GM12865 (cell line): ENCODE measurements at regions not wholly inside any gene's neighbourhood (a gene's known extent, or its start where the extent isn't known, plus 50 kb on each side); places are given as distances from the start of the nearest gene placed in this dataset.

ENCODE experiments used
- DNase-seq: peaks from one replicate; pipeline ENCODE4 v3.0.0; 2010; ENCODE audit warnings: low read depth
- H3K4me3 ChIP-seq: 2 replicates; pipeline ENCODE4 v1.5.1; 2011; ENCODE audit warnings: mild to moderate bottlenecking, low read depth, low read length, control low read depth
- TF ChIP-seq, protein P1 (sequence below): IDR thresholded peaks from 2 replicates; pipeline ENCODE4 v1.5.1; 2011; ENCODE audit warnings: low read length, control low read depth, low read depth, inconsistent platforms; ENCODE audit not compliant: insufficient read depth; ENCODE audit errors: missing control alignments

- H3K4me3 ChIP-seq = no peak overlapping the region
- TF ChIP-seq, protein P1, sequence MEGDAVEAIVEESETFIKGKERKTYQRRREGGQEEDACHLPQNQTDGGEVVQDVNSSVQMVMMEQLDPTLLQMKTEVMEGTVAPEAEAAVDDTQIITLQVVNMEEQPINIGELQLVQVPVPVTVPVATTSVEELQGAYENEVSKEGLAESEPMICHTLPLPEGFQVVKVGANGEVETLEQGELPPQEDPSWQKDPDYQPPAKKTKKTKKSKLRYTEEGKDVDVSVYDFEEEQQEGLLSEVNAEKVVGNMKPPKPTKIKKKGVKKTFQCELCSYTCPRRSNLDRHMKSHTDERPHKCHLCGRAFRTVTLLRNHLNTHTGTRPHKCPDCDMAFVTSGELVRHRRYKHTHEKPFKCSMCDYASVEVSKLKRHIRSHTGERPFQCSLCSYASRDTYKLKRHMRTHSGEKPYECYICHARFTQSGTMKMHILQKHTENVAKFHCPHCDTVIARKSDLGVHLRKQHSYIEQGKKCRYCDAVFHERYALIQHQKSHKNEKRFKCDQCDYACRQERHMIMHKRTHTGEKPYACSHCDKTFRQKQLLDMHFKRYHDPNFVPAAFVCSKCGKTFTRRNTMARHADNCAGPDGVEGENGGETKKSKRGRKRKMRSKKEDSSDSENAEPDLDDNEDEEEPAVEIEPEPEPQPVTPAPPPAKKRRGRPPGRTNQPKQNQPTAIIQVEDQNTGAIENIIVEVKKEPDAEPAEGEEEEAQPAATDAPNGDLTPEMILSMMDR = no peak
- no peak for DNase-seq
Measured at GRCh38 chr12:114968727-114969126, 284.8 kb upstream of the TBX3 start.

DNA sequence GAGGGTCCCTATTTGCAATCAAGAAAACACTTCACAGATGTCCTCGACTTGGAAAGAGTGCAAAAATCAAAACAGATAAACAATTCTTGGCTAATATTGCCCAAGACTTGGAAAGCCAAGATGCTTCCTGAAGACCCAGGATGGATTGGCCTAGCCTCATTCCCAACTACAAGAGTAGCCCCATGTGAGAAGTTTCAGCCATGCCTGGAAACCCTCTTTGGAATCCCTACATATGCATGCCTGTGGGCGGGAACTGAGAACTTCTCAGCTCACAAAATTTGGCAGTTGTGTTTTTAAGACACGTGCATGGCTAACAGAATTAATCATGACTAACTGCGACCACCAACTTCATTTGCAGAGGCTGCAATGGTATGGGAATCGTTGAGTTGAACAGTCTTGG lies 283.2 kb upstream of the TBX3 start:
- TF ChIP-seq, protein P1 = no peak
- no peak overlapping the region for H3K4me3 ChIP-seq
- DNase-seq = no peak

GRCh38 chr12:114964841-114965240 lies 280.9 kb upstream of the TBX3 start:
- TF ChIP-seq, protein P1 = no peak
- no peak overlapping the region for H3K4me3 ChIP-seq
- DNase-seq = no peak

GRCh38 chr12:114963846-114964245 lies 279.9 kb upstream of the TBX3 start:
- H3K4me3 ChIP-seq = no peak overlapping the region
- no peak for DNase-seq
- TF ChIP-seq, protein P1 = no peak

DNA sequence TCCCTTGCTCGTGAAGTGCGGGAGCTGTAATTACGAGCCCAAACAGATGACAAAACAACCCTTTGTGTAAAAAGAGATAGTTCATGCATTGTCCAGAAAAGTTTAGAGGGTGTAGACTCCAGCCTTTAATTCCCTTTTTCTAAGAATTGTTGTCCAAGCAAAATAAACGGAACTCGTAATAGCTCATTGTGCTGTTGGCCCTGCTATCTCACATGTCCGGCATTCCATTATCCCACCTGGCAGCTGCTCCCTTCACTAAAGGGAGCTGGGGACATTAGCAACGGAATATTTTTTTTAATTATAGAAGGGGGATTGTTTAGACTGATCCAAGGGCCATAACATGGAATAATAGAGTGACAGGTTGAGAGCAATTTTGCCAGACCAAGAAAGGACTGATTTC lies 277.5 kb upstream of the TBX3 start:
- DNase-seq = no peak
- no peak overlapping the region for H3K4me3 ChIP-seq
- TF ChIP-seq, protein P1 = no peak

- H3K4me3 ChIP-seq = no peak overlapping the region
- DNase-seq = no peak
- TF ChIP-seq, protein P1 = no peak
Measured at GRCh38 chr12:114958538-114958937, 274.6 kb upstream of the TBX3 start.

- no peak overlapping the region for H3K4me3 ChIP-seq
- TF ChIP-seq, protein P1 = no peak
- no peak for DNase-seq
Measured at GRCh38 chr12:114957225-114957624, 273.2 kb upstream of the TBX3 start.
